GM19025 (cell line): ENCODE measurements at regions not wholly inside any gene's neighbourhood (a gene's known extent, or its start where the extent isn't known, plus 50 kb on each side); places are given as distances from the start of the nearest gene placed in this dataset.
A peak's percentile ranks its signal among the peaks of the same experiment; 100 is the strongest.

Source experiments
- ATAC-seq: cut with Tn5 transposase; IDR thresholded peaks from one replicate; pipeline ENCODE4 v1.9.1; 2021; ENCODE audit warnings: mild to moderate bottlenecking, low read depth, moderate library complexity; ENCODE audit not compliant: unreplicated experiment

DNA sequence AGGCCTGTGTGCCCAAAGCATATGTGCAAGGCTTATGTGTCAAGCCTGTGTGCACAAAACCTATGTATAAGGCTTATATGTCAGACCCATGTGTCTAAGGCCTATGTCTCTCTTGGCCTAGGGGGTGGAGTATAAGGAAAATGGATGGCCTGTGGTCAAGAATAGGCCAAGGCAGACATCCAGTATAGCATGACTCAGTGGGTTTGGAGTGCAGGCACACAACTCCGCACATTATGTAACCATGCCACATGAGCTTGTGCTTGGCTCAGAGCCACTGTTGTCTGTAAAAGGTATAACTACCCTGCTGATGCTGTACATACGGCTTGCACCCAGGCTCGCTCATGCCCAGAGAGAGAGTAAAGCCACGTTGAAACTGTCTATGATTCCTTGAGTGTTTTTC lies 626.4 kb upstream of the NUDT12 start:
- no peak for ATAC-seq

- no peak for ATAC-seq
Measured at GRCh38 chr5:104187656-104188055, 625.1 kb upstream of the NUDT12 start.

GRCh38 chr5:104186510-104186909 lies 623.9 kb upstream of the NUDT12 start:
- ATAC-seq, result no peak

GRCh38 chr5:104186100-104186499 lies 623.5 kb upstream of the NUDT12 start:
- ATAC-seq, result no peak

DNA sequence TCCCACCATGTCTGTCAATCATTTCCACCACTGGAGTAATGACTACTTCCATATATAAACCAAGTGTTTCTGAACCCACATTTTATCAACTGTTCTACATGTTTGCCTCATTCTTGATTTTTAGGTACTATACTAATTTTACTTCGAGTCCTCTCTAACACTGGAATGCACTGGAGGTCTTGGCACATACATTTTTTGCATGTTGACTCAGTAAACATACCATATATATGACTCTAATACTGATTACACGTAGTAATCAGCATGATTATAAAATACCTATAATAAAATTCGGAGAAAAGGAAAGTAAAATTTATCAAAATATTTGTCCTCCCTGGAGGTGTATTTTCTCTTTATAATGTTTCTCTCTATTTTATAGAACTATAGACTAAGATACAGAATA lies 621.7 kb upstream of the NUDT12 start:
- no peak for ATAC-seq

- ATAC-seq, result peak; percentile 64
Measured at GRCh38 chr5:104178829-104179456, 616.4 kb upstream of the NUDT12 start.

DNA sequence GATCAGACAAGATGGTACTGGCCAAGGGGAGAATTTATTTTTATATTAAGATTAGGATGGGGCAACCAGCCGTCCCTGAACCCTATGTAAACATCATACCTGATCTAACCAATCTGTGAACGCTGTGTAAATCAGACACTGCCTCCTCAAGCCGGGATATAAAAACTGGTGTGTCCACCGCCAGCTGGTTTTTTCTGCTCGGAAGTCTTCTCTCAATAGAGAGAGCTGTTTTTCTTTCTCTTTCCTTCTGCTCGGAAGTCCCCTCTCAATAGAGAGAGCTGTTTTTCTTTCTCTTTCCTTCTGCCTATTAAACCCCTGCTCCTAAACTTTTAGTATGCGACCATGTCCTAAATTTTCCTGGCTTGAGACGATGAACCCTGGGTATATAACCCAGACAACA lies 615.5 kb upstream of the NUDT12 start:
- ATAC-seq, result no peak

DNA sequence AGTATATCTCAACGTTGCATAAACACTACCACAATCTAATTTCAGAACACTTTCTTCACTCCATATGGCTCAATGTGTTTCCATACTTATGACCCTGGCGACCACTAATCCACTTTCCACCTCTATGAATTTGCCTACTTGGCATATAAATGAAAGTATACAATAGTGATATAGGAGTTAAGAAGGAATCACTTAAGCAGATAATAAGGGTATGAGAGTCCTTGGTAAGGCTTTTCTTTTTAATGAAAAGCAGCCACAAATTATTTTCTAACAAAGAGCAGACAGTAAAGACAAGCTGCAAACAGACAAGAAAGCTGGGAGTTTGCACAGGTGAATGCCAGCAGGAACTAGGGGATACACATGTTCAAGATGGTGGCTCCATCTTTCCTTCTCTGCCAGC lies 615.1 kb upstream of the NUDT12 start:
- ATAC-seq, result no peak

DNA sequence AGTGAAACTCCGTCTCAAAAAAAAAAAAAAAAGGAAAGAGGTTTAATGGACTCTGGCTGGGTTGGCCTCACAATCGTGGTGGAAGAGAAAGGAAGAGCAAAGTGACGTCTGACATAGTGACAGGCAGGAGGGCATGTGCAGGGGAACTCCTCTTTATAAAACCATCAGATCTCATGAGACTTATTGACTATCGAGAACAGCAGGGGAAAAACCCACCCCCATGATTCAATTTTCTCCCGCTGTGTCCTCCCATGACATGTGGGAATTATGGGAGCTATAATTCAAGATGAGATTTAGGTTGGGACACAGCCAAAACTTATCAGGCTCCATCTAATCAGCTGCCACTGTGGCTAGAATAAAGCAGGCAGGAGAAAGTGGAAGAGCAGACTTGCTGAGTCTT lies 610.4 kb upstream of the NUDT12 start:
- ATAC-seq, result no peak

DNA sequence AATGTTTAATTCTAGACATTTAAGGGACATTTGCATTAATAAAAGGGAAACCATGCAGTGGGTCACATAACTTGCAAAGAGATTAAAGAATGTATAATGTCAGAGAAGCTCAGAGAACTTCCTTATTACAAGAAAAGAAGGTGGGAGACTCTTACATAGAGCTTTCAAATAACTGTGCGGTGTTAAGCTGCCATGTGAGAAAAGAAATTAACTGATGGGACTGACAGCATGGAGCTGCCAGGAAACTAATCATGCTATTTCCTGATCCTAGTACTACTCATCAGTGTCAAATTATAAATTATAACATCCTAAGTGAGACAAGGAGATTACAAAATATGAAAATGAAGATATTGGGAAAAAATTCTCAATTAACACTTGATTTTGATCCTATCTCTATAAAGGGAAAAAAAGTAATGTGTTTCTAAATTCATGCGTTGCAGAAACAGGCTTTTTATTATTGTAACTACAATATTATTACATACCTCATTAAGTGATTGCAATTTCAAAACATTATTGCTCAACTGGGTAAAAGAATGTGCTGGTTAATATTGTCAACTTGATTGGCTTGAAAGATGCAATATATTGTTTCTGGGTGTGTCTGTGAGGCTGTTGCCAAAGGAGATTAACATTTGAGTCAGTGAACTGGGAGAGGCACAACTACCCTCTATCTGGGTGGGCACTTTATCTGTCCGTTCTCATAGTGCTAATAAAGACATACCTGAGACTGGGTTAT lies 609.5 kb upstream of the NUDT12 start:
- ATAC-seq, result no peak

DNA sequence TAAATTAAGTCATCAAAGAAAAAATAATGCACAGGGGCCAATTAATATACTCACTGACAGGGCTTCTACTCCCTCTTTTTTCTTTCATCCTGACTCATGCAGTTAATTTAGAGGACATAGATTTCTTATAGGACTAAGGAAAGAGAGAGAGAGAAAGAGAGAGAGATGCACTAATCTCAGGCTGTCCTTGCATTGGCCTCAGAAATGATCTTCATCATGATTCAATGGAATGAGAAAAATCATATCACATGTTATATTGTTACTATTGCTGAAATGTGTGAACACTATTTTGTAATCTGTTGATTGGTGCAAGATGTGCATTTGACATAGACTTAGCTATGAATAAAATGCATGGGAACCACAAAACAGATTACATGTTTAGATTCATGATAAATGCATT lies 608.3 kb upstream of the NUDT12 start:
- ATAC-seq, result no peak

- ATAC-seq, result no peak
Measured at GRCh38 chr5:104146652-104147051, 584.1 kb upstream of the NUDT12 start.

- ATAC-seq, result no peak
Measured at GRCh38 chr5:104139840-104140239, 577.3 kb upstream of the NUDT12 start.

GRCh38 chr5:104130320-104130719 lies 567.7 kb upstream of the NUDT12 start:
- no peak for ATAC-seq

DNA sequence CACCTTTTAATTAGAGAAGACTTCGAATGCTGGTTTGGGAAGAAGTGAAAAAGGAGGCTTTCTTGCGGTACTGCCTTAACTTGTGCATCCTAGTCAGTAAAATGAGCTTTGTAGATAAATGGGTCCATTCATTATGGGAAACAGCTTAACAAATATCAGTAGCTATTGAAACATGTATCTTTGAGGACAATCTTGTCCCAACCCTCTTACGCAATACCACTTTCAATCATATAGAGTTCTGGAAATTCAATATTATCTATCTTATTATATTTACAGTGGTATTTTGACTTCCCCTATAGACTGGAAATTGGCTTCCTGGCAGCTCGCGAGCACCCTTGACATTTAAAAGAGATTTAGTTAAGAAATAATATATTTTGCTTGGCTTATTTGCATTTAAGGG lies 565.8 kb upstream of the NUDT12 start:
- ATAC-seq, result no peak

GRCh38 chr5:104126980-104127379 lies 564.4 kb upstream of the NUDT12 start:
- ATAC-seq, result no peak

DNA sequence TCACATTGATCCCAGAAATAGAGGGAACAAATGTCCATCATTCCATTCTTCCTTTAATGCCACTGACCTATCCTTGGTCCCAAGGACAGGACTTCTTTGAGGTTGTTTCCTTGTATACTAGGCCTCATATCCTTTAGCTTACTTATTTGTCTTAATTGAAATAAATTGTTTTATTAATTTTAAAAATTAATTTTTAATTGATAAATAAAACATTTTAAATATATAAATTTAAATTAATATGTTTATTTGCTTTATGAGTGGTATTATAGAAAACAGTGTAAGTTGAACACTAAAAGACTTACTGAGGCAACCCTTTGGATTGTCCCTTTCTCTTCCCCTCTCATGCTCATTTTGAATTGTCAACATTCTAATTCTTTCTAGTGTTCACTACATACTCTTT lies 556.9 kb upstream of the NUDT12 start:
- ATAC-seq, result no peak

DNA sequence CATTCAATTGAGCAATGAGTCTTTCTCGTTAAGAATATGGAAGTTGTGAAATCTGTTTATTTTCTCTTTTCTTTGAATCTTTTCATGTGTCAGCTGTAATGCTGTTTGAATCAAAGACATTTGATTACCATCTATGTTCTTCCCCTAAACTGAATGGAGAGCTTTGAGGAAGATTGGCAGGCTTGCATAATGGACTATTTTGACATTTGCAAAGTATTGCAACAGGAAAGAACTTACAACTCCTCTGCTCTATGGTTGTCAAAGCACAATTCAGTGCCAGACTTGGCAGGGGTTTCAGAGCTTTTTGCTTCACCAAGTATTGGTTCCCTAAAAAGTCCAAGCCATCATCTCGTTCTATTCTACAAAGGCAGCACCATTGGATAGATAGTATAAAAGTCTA lies 549.0 kb upstream of the NUDT12 start:
- no peak for ATAC-seq

DNA sequence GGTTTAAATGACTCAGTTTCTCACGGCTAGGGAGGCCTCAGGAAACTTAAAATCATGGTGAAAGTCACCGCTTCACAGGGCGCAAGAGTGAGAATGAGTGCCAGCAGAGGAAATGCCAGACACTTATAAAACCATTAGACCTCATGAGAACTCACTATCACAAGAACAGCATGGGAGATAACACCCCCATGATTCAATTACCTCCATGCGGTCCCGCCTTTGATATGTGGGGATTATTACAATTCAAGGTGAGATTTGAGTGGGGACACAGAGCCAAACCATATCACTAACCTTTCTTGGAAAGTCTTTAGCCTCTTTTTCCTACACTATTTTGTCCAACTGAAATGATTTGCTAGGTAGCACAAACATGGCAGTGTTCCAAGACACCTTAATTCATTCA lies 533.9 kb upstream of the NUDT12 start:
- no peak for ATAC-seq

DNA sequence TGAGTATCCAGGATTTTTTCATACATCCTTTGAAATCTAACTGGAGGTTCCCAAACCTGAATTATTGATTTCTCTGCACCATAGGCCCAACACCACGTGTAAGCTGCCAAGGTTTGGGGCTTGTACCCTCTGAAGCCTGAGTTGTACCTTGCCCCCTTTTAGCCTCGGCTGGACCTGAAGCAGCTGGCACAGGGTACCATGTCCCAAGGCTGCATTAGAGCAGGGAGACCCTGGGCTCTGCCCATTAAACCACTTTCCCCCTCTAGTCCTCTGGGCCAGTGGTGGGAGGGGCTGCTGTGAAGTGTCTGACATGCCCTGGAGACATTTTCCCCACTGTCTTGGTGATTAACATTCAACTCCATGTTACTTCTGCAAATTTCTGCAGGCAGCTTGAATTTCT lies 532.9 kb upstream of the NUDT12 start:
- no peak for ATAC-seq

DNA sequence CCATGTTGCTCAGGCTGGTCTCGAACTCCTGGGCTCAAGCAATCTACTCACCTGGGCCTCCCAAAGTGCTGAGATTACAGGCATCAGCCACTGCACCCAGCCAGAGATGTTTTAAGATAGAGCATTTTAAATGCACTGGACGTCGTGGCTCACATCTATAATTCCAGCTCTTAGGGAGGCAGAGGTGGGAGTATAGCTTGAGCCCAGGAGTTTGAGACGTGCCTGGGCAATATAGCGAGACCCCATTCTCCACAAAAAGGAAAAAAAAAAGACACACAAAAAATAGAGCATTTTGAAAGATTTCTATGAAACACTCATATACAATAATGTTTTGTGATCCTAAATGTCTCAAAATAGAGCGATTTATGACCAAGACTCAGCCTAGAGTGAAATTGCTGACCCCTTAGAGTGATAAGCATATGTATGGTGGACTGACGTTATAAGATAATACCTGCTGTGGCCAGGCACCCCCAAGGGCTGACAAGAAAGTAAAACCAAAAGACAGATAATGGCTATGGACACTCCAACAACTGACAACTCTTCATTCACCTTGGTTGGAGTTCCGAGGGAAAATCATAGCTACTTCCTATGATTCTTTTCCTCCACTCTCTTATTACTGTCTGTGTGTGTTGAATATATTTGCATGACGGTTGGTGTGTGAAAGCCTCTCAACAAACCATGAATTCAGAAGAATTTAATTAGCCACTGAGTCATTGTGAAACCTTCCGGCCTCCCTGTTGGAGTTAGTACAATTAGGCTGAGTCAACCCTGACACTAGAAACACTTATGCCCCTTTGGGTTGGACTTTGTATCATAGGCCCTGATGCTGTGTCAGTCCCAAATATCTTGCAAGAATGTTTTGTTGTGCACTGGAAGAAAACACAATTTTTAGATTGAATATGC lies 526.5 kb upstream of the NUDT12 start:
- ATAC-seq, result no peak
